GM21360 (cell line): ENCODE measurements at regions not wholly inside any gene's neighbourhood (a gene's known extent, or its start where the extent isn't known, plus 50 kb on each side); places are given as distances from the start of the nearest gene placed in this dataset.
"Not testable (repeated sequence)": the region's sequence is repeated elsewhere in the genome, so short reads cannot be mapped to it uniquely, and the experiment has no call there.

Source experiments
- ATAC-seq: cut with Tn5 transposase; IDR thresholded peaks from one replicate; pipeline ENCODE4 v1.9.1; 2021; ENCODE audit warnings: mild to moderate bottlenecking, moderate library complexity; ENCODE audit not compliant: unreplicated experiment

DNA sequence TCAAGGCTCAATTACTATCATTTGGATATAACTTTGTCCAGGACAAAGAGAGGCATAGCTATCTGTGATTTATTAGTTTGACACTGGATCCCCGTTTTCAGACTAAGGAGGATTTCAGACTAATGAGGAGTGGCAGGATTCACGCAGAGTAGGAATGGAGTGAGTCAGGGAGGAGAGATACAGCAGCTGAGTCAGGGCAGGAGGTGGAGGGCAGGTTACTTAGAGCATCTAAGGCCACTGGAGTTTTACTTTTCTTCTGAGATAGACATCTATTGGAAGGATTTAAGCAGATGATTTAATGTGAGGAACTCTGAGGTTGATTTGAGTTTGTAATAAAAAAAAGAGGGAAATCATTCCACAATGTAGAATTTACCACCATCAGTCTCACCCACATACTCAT, 110.6 kb downstream of the RPIA start:
- ATAC-seq, result not testable (repeated sequence)

DNA sequence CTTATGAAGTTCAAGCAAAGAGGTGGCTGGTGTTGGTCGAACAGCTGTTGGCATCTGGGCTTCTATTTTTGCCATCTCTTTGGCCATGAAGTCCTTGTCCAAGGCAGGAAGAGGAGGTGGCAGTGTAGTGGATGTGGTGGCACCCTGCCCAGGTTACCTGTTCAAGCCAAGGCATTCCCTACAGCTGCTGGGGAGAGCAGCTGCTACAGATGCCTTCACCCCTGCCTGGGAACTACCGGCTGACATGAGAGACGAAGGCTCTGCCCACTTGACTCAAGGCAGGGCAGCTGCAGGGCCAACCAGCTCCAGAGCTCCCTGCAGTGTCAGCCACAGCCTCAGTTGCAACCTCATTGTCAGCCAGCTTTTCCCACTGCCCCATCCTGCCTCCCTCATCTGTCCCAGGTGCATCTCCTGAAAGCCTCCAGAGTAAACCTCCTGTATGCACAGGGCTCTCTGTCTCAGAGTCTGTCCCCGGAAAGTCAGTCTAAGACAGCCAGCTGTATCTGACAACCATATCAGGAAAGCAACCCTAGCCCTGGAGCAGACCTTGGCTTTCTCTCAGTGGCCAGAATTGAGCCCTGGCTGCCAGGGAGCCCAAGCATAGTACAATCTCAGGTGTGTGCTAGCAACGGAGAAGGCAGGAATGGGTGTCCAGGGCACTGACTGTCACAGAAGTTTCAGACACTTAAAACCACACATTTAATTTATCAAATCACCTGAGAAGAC, 115.9 kb downstream of the RPIA start:
- no peak for ATAC-seq

DNA sequence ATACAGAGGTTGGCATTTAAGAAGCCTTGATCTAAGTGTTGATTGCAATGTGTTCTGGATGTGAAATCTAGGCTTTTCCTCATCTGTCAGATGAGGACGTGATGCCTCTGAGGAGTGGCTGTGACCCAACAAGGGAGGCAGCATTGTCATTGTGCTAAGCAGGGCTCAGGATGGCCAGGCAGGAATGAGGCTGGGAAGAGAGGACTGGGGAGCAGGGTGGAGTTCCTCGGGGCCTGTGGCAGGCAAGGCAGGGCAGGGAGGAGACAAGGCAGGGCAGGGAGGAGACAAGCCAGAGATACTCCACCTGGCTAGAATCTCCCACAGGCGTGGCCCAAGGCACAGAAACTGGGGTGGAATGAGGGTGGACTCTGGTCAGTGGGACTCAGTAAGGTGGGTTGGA, 116.6 kb downstream of the RPIA start:
- no peak for ATAC-seq

DNA sequence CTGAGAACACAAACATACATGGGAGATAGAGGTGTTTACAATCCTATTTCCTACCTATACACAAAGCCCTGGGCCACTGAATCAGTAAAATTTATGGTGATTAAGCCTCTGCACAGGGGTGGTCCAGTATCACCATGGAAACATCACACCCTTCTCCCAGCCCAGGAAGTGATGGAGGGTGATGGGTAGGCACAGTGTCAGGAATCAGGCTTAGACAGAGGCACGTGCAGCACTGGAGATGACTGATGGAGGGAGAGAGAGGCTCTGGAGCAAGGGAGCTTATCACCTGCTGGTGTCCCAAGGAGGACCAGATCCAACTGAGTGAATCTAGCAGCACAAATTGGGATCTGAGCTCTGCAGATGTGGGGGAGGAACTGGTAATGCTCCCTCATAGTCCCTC, 117.2 kb downstream of the RPIA start:
- ATAC-seq, result no peak

DNA sequence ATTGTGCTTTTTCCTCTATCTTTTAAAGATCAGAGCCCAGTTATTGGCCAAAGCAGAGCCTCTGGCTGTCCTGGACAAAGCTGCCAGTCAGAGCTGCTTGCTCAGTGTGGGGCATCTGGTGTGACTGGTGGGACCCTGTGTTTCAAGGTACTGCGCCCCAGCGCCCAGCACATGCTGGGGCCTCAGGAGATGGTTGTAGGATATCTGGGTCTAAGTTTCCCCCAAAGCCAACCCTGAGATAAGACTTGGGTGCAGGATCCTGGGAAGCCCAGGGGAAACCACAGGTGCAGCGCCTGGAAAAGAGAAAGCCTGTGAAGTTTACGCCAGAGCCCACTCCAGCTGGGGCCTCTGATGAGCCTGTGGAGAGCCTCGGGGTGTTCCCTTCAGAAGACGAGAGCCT, 117.7 kb downstream of the RPIA start:
- no peak for ATAC-seq

DNA sequence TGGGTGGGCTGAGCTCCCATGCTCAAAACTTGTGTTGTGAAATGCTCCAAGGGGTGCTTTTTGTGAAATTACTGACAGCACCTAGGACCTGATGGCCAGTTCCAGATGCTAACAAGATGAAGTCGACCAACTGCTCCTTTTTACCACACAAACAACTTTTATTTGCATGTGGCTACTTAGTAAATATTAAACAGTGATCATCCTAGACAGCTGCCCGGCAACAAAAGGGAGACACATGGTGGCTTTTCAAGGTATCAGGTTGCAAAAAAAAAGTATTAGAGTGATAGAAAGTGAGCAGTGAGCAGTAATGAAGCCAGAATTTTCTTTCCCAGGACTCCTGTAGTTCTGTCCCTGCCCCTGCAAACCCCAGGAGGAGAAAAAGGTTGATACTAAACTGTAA, 118.5 kb downstream of the RPIA start:
- no peak for ATAC-seq

DNA sequence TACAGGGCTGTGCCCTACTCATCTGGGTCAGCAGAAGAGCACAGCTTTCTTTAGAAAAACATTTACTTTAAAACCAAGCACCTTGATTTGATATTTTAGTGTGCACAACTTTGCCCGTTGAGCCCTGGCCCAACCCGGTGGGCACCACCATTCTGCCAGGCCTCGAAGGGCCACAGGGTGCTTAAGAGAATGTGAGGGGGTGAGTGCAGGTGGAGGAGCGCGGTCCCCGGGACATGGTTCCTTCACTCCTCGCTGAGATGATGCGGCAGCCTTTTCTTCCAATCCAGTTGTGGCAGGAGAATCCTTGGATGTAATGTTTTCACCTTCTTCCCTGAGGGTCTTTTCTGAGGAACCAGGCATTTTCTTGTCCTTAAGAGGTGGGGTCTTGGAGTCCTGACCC, 119.0 kb downstream of the RPIA start:
- no peak for ATAC-seq

DNA sequence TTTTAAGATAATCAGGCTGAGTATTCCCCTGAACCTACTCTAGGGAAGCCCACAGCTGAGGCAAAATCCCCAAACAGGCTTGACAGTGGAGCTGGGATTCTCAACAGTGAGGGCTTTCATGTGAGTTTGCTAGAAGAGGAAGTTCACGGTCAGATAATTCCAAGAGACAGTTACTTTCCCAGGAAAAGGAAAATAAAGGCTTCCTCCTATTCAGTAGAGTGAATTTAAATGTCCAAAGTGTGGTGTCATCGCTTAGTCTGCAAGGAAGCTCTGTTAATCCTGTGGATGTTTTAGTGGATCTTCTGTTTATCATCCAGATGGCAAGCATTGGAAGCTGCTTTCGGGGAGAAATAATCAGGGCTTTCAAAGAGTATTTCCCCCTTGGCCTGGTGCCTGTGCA, 119.8 kb downstream of the RPIA start:
- no peak for ATAC-seq

DNA sequence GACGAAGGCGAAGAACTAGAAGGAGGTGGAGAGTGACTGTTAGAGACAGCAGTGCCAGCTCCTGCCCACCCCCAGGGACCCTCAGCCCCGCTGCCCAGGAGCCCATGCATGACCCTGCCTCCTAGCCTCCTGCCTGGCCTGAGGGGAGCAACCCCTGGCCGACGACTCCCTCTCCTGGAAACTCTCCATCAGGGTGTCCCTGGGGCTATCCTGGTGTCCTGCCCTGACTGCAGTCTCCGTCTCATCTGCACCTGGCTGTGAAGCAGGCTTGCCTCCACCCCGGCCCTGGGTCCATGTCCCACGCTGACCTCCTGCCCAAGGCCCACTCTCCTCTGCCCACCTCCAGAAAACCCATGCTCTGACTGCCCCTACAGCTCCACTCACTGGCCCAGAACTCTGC, 120.2 kb downstream of the RPIA start:
- ATAC-seq, result no peak

DNA sequence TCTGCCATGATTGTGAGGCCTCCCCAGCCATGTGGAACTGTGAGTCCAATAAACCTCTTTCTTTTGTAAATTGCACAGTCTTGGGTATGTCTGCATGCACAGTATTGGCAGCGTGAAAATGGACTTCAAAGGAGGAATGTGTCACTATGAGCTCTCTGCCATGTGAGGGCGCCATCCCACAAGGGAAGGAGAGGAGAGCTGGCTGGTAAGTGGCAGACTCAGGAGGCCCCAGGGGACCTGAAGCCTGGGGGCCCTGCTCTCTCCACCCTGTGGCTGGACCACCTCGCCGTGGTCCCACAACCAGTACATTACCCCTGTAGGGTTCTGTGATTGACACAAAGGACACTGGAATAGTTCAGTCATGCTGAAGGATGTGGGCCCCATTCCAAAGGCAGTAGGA, 122.1 kb downstream of the RPIA start:
- ATAC-seq, result no peak

DNA sequence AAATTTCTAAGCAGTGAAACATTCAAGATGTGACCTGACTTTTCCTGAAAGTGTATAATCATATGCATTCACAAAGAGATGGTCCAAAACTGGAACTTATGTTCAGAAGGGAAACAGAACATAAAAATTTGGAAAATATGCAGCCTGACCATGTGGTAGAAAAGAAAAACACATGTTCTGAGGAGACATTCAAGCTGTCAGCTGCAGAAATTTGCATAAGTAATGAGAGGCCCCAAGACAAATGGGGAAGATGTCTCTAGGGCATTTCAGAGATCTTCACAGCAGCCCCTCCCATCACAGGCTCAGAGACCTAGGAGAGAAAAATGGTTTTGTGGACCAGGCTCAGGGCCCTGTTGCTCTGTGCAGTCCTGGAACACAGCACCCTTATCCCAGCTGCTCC, 123.8 kb downstream of the RPIA start:
- ATAC-seq, result no peak

DNA sequence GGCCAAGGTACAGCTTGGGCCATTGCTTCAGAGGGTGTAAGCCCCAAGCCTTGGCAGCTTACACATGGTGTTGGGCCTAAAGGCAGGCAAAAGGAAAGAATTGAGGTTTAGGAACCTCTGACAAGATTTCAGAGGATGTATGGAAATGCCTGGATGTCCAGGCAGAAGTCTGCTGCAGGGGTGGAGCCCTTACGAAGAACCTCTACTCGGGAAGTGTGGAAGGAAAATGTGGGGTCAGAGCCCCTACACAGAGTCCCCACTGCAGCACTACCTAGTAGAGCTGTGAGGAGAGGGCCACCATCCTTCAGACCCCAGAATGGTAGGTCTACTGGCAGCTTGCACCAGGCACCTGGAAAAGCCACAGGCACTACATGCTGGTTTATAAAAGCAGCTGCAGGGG, 124.2 kb downstream of the RPIA start:
- no peak for ATAC-seq

DNA sequence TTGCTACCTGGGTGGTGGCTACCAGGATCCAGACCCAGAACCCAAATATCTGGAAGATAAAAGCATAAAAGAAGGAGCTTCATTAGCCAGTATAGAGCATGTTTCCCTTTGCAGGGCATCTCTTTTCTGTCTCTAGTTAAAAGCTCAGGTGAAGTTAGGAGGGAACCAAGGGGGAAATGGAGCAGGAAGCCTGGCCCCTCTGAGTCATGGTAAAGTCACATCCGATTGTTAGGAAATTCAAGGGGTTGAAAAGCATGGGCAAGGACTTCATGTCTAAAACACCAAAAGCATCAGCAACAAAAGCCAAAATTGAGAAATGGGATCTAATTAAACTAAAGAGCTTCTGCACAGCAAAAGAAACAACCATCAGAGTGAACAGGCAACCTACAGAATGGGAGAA, 126.9 kb downstream of the RPIA start:
- ATAC-seq, result no peak

DNA sequence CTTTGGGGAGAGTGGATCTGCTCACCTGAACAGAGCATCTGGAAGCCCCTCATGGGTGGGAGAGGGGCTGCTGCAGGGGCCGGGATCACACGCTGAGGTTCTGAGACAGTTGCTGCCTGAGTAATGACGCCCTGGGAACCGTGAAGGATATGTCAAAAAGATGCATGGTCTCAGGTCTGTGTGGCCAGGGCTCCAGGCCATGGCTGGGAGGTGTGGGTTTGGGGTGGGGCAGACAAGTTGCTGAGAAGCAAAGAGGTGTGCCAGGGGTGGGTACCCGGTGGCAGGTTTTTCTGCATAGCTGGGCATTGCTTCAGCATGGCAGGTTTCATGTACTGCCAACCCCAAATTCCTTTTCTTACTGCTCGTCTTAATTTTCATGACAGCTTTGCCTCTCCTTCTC, 133.5 kb downstream of the RPIA start:
- ATAC-seq, result no peak

DNA sequence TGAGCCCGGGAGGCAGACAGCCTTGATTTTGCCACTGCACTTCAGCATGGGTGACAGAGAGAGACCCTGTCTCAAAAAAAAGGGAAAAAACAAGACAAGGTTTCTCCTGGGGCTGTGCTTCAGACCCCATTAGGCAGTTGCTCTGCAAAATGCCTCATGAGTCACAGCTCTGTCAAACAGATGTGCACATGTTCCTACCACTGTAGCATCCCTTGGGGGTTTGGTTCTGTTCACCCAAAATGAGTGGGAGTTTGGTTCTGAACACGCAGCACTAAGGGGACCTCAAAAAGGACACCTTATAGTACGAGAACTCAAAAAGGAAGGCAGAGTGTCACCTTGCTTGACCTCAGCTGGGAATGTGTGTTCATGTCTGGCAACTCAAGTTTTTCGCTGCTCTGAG, 134.9 kb downstream of the RPIA start:
- ATAC-seq, result no peak

DNA sequence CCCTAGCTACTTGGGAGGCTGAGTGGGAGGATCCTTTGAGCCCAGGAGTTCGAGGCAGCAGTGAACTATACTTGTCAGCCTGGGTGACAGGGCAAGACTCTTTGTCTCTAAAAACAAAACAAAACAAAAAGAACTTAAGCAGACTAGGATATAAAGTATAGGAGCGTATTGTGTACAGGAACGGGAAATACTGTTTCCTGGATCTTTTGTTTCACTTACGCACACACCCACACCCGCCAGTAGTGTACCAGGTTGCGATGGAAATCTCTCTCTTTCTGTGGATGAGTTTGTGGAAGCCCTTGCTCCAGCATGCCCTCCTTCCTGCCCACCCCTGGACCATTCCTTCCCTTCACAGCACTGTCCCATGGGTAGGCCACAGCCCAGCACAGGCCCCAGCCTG, 136.3 kb downstream of the RPIA start:
- no peak for ATAC-seq

DNA sequence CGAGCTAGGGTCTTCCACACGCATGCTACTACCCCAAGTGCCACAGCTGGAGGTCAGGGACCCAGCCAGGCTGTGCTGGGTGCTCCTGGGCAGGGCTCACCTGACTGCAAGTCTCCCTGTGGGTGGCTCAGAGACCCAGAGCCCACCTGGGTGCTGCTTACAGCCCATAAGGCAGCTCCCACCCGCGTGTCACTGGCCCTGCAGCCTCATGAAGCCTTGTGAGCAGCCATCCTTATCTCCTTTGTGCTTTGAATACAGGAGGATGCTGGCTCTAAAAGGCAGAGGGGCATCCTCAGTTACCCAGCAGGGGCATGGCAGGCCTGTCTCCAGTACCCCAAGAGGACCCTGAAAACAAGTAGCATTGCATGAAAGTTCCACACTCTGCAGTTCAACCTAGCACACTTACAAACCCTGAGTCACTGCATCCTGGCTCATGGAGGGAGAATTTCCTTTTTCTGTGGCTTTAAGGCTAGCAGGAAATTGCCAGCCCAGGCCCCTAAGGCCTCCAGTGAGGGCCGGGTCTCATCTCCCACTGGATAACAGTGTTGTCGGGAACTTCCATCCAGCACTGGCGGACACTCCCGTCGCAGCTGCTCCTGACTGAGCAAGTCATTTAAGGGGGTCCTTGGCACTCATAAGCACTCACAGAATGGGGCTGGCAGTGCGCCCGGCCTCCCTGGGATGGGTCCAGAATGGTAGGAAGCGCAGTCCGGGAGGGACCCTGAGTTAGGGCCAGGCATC, 137.1 kb downstream of the RPIA start:
- no peak for ATAC-seq

DNA sequence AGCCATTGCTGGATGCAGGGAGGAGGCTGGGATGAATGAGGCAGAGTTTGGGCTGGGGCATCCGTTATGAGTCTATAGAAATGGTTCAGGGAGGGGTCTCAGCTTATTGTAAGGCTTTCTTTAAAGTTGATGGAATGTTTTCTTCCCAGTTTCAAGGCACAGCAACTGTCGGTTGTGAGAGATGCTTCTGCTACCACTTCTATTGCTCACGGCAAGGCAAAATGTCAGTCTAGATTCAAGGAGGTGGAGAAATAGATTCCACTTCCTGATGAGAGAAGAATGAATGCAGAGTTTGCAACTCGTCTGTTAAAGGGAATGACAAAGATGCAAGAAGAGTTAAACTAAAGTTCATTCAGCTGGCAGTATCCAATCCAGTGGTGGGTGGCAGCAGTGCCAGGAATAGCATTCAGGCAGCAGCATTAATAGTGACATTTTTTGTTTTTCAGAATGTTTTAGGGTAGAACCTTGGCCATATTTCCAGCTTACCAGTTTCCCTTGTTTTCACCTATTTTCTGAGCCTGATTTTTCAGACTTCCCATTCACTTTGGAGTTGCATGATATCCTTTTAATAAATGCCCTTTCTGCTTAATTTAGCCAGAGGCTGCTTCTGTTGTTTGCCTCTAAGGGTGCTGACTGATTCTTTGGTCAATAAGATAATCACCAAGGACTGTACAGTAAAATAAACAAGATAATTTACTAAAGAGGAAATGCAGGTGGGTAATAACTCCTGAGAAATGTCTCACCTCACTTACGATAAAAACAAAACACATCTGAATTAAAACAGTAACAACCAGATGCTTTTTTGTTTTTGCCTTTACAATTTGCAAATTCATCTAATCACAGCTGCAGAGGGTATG, 138.4 kb downstream of the RPIA start:
- ATAC-seq, result no peak

DNA sequence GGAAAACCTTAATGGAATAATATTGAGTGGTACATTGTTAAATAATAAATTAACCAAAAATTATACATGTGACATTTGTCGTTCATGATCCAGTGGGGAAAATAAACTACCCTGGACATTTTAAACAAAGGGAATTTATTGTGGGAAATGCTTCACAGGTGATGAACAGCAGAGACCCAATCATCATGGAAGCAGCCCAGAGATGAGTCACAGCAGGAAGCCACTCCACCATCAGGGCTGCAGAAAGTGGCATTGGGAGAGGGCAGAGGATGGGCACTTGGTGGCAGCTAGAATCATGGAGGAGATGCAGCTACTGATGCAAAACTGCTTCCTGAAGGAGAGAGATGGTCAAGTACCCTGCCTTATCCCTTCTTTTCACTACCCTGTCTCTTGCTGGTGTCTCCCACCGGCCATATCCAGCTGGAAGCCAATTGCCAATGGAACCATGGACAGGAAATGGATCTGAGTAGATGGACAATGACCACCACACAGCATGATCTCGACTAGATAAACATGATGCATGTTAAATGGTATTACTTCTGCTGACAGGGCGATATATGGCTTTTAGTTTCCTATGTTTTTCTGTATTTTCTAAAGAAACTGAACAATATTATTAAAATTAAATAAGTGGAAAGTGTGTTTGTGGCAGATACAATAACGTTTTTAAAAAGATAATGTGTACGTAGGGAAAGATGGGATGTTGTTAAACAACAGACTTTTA, 139.8 kb downstream of the RPIA start:
- ATAC-seq, result no peak

DNA sequence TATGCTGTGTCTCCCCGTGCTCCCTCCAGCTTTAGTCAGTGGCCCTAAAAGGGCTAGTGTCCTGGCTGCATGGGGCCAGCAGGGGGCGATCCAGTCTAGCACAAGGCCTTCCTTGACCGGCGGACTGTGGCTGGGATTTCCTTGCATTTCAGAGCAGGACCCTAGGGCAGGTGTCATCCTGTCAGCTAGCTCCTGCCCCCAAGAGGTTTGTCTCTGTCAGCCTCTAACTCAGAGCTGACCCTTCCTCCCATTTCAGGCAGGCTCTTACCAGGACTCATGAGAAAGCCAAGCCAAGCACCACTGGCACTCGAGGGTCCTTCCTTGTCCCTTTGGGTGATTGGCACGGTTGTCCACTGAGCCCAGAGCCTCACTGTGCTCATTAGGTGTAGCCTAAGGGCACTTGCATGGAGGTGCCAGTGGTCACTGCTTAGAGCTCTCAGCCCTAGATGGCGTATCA, 140.3 kb downstream of the RPIA start:
- ATAC-seq, result peak; percentile 74
